HFF-Myc (cell line): ENCODE measurements at regions not wholly inside any gene's neighbourhood (a gene's known extent, or its start where the extent isn't known, plus 50 kb on each side); places are given as distances from the start of the nearest gene placed in this dataset.

Experiments used
- DNase-seq: peaks from one replicate; pipeline ENCODE4 v3.0.0-alpha.2; 2011; ENCODE audit warnings: low read depth; ENCODE audit errors: extremely low read depth
- H3K4me3 ChIP-seq: replicated peaks from 2 replicates; pipeline ENCODE4 v1.5.1; 2011; ENCODE audit warnings: low read depth, mild to moderate bottlenecking, control low read depth, low read length
- CTCF ChIP-seq: IDR thresholded peaks from 2 replicates; pipeline ENCODE4 v1.5.1; 2012; ENCODE audit warnings: mild to moderate bottlenecking, low read depth, low read length, control low read depth; ENCODE audit errors: missing control alignments

GRCh38 chr12:124629789-124630480 is 62.5 kb upstream of the NCOR2 start:
- no peak for TF ChIP-seq CTCF
- no peak overlapping the region for H3K4me3 ChIP-seq
- no peak for DNase-seq

GRCh38 chr12:124629117-124629516 is 61.7 kb upstream of the NCOR2 start:
- no peak overlapping the region for H3K4me3 ChIP-seq
- no peak for TF ChIP-seq CTCF
- no peak for DNase-seq

DNA sequence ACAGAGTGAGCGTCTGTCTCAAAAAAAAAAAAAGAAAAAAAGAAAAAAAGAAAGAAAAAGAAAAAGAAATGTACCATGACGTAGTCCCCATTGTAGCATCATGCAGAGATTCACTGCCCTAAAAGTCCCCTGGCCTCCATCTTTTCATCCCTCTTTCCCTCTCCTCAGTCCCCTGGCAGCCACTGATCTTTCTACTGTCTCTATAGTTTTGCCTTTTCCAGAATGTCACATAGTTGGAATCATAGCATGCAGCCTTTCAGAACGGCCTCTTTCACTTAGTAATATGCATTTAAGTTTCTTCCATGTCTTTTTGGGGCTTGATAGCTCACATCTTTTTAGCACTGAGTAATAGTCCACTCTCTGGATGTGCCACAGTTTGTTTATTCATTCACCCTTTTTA is 60.5 kb upstream of the NCOR2 start:
- DNase-seq = no peak
- no peak for TF ChIP-seq CTCF
- H3K4me3 ChIP-seq = no peak overlapping the region

DNA sequence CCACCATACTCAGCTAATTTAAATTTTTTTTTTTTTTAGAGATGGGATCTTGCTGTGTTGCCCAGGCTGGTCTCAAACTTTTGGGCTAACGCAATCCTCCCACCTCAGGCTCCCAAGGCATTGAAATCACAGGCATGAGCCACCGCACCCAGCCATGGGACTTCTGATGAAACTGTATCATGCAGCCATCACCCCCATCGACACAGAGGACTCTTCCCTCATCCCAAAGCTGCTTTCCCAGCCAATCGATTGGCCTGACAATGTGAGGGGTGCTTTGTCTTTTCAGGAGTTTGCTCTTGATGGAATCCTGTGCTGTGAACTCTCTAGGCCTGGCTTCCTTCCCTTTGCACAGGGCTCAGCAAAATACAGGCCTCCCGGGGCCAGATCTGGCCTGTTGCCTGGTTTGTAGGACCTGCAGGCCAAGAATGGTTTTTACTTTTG is 59.6 kb upstream of the NCOR2 start:
- no peak overlapping the region for H3K4me3 ChIP-seq
- DNase-seq = no peak
- no peak for TF ChIP-seq CTCF

DNA sequence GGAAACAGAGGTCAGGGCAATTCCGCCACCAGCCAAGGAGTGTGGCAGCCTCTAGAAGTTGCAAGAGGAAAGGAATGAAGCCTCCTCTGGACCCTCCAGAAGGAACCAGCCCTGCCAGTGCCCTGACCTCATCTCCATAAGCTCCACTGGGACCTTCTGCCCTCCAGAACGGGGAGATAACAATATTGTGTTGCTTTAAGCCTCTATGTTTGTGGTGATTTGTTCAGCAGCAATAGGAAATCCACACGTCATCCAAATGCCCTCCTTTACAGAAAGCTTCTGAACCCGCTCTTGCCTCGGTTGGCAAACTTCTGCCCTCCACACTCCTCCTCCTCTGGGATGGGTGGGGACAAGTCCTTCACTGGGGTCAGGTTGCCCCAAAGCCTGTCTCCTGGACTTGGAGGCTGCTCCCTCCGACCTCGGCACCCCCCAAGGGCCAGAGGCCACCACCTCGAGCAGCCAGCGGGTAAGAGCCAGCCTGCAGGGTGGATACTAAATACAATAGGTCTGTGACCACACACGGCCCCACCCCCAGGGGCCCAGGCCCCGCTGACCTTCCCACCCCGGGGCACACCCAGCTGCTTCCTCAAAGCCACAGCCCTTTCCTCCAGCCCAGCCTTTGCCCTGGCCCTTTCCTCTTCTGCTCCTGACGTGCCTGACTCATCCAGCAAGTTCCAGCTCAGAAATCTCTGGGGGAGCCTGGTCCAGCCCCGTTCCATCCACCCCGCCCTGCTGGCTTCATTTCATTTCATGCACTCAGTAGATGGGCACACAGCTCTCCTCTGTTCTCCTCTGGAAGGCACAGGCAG is 58.7 kb upstream of the NCOR2 start:
- TF ChIP-seq CTCF = no peak
- no peak for DNase-seq
- no peak overlapping the region for H3K4me3 ChIP-seq

GRCh38 chr12:124624823-124625222 is 57.4 kb upstream of the NCOR2 start:
- no peak overlapping the region for H3K4me3 ChIP-seq
- no peak for DNase-seq
- TF ChIP-seq CTCF = no peak
